SK-N-SH (cell line): ENCODE measurements at regions not wholly inside any gene's neighbourhood (a gene's known extent, or its start where the extent isn't known, plus 50 kb on each side); places are given as distances from the start of the nearest gene placed in this dataset.

Experiments used
- CTCF ChIA-PET: fragments of 300-600, 350-600 bp; formaldehyde crosslinking; extraction: SDS; loops from one replicate; lab custom pipeline; 2021; lab: Yijun Ruan, JAX
- POLR2A ChIA-PET: fragments of 350-600 bp; sonication (Branson Sonifier 250); formaldehyde crosslinking; extraction: SDS; loops from one replicate; lab custom pipeline; 2020; ENCODE audit warnings: antibody characterized with exemption, inconsistent platforms; lab: Yijun Ruan, JAX
- DNase-seq: peaks from one replicate; pipeline ENCODE4 v3.0.0; 2012
- H2AFZ ChIP-seq: fragments of 200-600 bp; sonication (generic); 2 replicates; pipeline ENCODE4 v1.8.1; 2016; ENCODE audit warnings: antibody characterized with exemption, mild to moderate bottlenecking, low read depth
- H3F3A ChIP-seq: fragments of 200-600 bp; sonication (generic); replicated peaks from 2 replicates; pipeline ENCODE3; 2016; ENCODE audit warnings: antibody characterized with exemption, mild to moderate bottlenecking; ENCODE audit not compliant: insufficient read depth
- H3K27ac ChIP-seq, 2 experiments: fragments of 200-500 bp in 1 of 2; fragments of 200-600 bp in 1 of 2; sonication (Bioruptor generic) in 1 of 2; sonication (generic), shearing (Covaris generic) in 1 of 2; 2 replicates each; pipeline versions ENCODE4 v1.5.1 to v1.6.1; 2014 to 2016; ENCODE audit warnings: low read depth in 2 of 2, inconsistent platforms in 1 of 2, low read length in 1 of 2, mild to moderate bottlenecking in 1 of 2, mixed read lengths in 1 of 2
- H3K27me3 ChIP-seq: fragments of 200-600 bp; sonication (generic), shearing (Covaris generic); 2 replicates; pipeline ENCODE4 v1.6.1; 2016; ENCODE audit warnings: mixed run types; ENCODE audit not compliant: insufficient read depth
- H3K36me3 ChIP-seq, 2 experiments: fragments of 200-500 bp in 1 of 2; fragments of 200-600 bp in 1 of 2; sonication (Bioruptor generic) in 1 of 2; sonication (generic) in 1 of 2; replicated peaks in 1 of 2; 2 replicates each; pipeline versions ENCODE3 to v1.5.1; 2014 to 2016; ENCODE audit warnings: low read length in 1 of 2, mild to moderate bottlenecking in 1 of 2; ENCODE audit not compliant: insufficient read depth in 2 of 2, control insufficient read depth in 1 of 2
- H3K4me1 ChIP-seq, 2 experiments: fragments of 200-500 bp in 1 of 2; fragments of 200-600 bp in 1 of 2; sonication (Bioruptor generic) in 1 of 2; sonication (generic), shearing (Covaris generic) in 1 of 2; 2 replicates each; pipeline versions ENCODE4 v1.5.1 to v1.6.1; 2014 to 2016; ENCODE audit warnings: low read depth in 1 of 2, low read length in 1 of 2, mixed run types in 1 of 2; ENCODE audit not compliant: insufficient read depth in 2 of 2, control insufficient read depth in 1 of 2
- H3K4me2 ChIP-seq: fragments of 200-600 bp; sonication (generic), shearing (Covaris generic); 2 replicates; pipeline ENCODE4 v1.6.1; 2017; ENCODE audit warnings: mixed run types
- H3K4me3 ChIP-seq, 2 experiments: fragments of 200-500 bp in 1 of 2; fragments of 200-600 bp in 1 of 2; sonication (Bioruptor generic) in 1 of 2; sonication (generic), shearing (Covaris generic) in 1 of 2; 2 replicates each; pipeline versions ENCODE4 v1.5.1 to v1.8.1; 2014 to 2016; ENCODE audit warnings: low read depth in 2 of 2, inconsistent platforms in 1 of 2, low read length in 1 of 2, mild to moderate bottlenecking in 1 of 2, mixed read lengths in 1 of 2, moderate library complexity in 1 of 2
- H3K79me2 ChIP-seq: fragments of 200-600 bp; sonication (generic); 2 replicates; pipeline ENCODE4 v1.8.1; 2017; ENCODE audit warnings: mild to moderate bottlenecking; ENCODE audit not compliant: insufficient read depth
- H3K9ac ChIP-seq: fragments of 200-600 bp; sonication (generic); 2 replicates; pipeline ENCODE4 v1.6.1; 2017; ENCODE audit warnings: mixed run types
- H3K9me2 ChIP-seq: fragments of 200-600 bp; sonication (generic); 2 replicates; pipeline ENCODE4 v1.6.1; 2017; ENCODE audit warnings: mixed run types
- H3K9me3 ChIP-seq: fragments of 200-600 bp; sonication (generic); 2 replicates; pipeline ENCODE4 v1.6.1; 2017; ENCODE audit warnings: mixed run types, mild to moderate bottlenecking, moderate library complexity
- H4K20me1 ChIP-seq: fragments of 200-600 bp; sonication (generic); 2 replicates; pipeline ENCODE4 v1.6.1; 2017; ENCODE audit warnings: mild to moderate bottlenecking, mixed run types; ENCODE audit not compliant: insufficient read depth
- CTCF ChIP-seq: fragments of 200-600 bp; sonication (generic); IDR thresholded peaks from 2 replicates; pipeline ENCODE4 v1.6.1; 2017; ENCODE audit warnings: antibody characterized with exemption, mild to moderate bottlenecking, moderate library complexity
- EP300 ChIP-seq, 2 experiments: IDR thresholded peaks; 2 replicates each; pipeline versions ENCODE4 v1.4.0 to v1.6.1; 2012; ENCODE audit warnings: borderline replicate concordance in 1 of 2, low read depth in 1 of 2, low read length in 1 of 2
- FOXJ3 ChIP-seq: sonication (generic); formaldehyde crosslinking; IDR thresholded peaks from 2 replicates; pipeline ENCODE4 v1.5.1; 2020; ENCODE audit warnings: mild to moderate bottlenecking, missing genetic modification reagents
- GABPA ChIP-seq: IDR thresholded peaks from 2 replicates; pipeline ENCODE4 v1.4.0; 2012; ENCODE audit warnings: low read depth, mild to moderate bottlenecking
- IRF3 ChIP-seq: fragments of 150-350 bp; IDR thresholded peaks from 2 replicates; pipeline ENCODE4 v1.6.1; 2016; ENCODE audit warnings: mild to moderate bottlenecking, low read depth, low read length
- MAX ChIP-seq: IDR thresholded peaks from 2 replicates; pipeline ENCODE4 v1.4.0; 2012; ENCODE audit warnings: low read depth
- NRF1 ChIP-seq: IDR thresholded peaks from 2 replicates; pipeline ENCODE4 v1.6.1; 2012; ENCODE audit warnings: low read depth, mild to moderate bottlenecking, low read length
- PBX3 ChIP-seq: IDR thresholded peaks from 2 replicates; pipeline ENCODE4; 2012
- POLR2AphosphoS5 ChIP-seq: IDR thresholded peaks from 2 replicates; pipeline ENCODE4 v1.6.1; 2012; ENCODE audit warnings: low read depth, low read length
- REST ChIP-seq: IDR thresholded peaks from 2 replicates; pipeline ENCODE4 v1.6.1; 2012; ENCODE audit warnings: mild to moderate bottlenecking, low read depth, low read length, moderate library complexity
- SIN3A ChIP-seq: IDR thresholded peaks from 2 replicates; pipeline ENCODE4 v1.6.1; 2012; ENCODE audit warnings: low read depth, mild to moderate bottlenecking, low read length, moderate library complexity, borderline replicate concordance
- SMC3 ChIP-seq: IDR thresholded peaks from 2 replicates; pipeline ENCODE4 v1.6.1; 2012; ENCODE audit warnings: low read depth, low read length, improper control_type of control experiment
- TCF12 ChIP-seq: IDR thresholded peaks from 2 replicates; pipeline ENCODE4 v1.4.0; 2012
- USF2 ChIP-seq: fragments of 150-350 bp; IDR thresholded peaks from 2 replicates; pipeline ENCODE4 v1.6.1; 2017; ENCODE audit warnings: antibody characterized with exemption, low read length, low read depth, borderline replicate concordance
- YY1 ChIP-seq: IDR thresholded peaks from 2 replicates; pipeline ENCODE4 v1.4.0; 2012; ENCODE audit warnings: low read depth, mild to moderate bottlenecking
- WGBS: methylation state at CpG from one replicate; pipeline ENCODE4 v1.1.6; 2017; ENCODE audit warnings: low lambda C conversion rate; 5-methylcytosine and 5-hydroxymethylcytosine counted together

GRCh38 chr16:66298006-66298405 is 68.5 kb upstream of the CDH5 start (continued):
- TF ChIP-seq NRF1 (no peak), TCF12 (no peak), YY1 (no peak), SMC3 (no peak)

GRCh38 chr16:66296591-66296990 is 69.9 kb upstream of the CDH5 start:
- H3K36me3 ChIP-seq, result no peaks in the 10 kb centered on the region
- DNase-seq, result no peak
- CTCF ChIA-PET, result interaction anchor here (0.6 to 1.4 kb wide), 2 partner anchors 18 to 47 kb away, joined by 3 to 5 read pairs; no protein-coding TSS in a partner anchor
- H3K4me3 ChIP-seq, result no peak overlapping the region
- no peaks in the 10 kb centered on the region for H3K79me2 ChIP-seq
- WGBS, result 12% methylated on average over 5 of the region's 5 CpGs
- H3K4me1 ChIP-seq, result no peaks in the 10 kb centered on the region
- no peaks in the 10 kb centered on the region for H3K9me3 ChIP-seq
- peaks cover 18% of the 10 kb centered on the region; the same call in 1 of the 2 replicates for H3K27me3 ChIP-seq
- no peak overlapping the region for H2AFZ ChIP-seq
- H3K9ac ChIP-seq, result no peak overlapping the region
- H3K9me2 ChIP-seq, result no peaks in the 10 kb centered on the region
- H3K27ac ChIP-seq, result no peak overlapping the region
- TF ChIP-seq YY1, result no peak
- no peak for TF ChIP-seq POLR2AphosphoS5
- TF ChIP-seq MAX, result no peak
- TF ChIP-seq PBX3, result no peak
- TF ChIP-seq FOXJ3 (CRISPR knock-in tag), result no peak
- no peak for TF ChIP-seq TCF12
- no peak for TF ChIP-seq IRF3
- H4K20me1 ChIP-seq, result no peaks in the 10 kb centered on the region
- H3K4me2 ChIP-seq, result no peak overlapping the region
- POLR2A ChIA-PET, result no interaction called here
- H3F3A ChIP-seq, result no peaks in the 10 kb centered on the region

GRCh38 chr16:66295761-66296546 is 70.5 kb upstream of the CDH5 start:
- Histone ChIP-seq H3K36me3 (no peaks in the 10 kb centered on the region), H3K79me2 (no peaks in the 10 kb centered on the region), H4K20me1 (no peaks in the 10 kb centered on the region), H3K9me2 (no peaks in the 10 kb centered on the region), H3K9me3 (no peaks in the 10 kb centered on the region), H3K27ac (no peak overlapping the region), H3K4me2 (no peak overlapping the region), H3K4me1 (no peaks in the 10 kb centered on the region), H3F3A (no peaks in the 10 kb centered on the region), H2AFZ (no peak overlapping the region), H3K4me3 (no peak overlapping the region), H3K9ac (no peak overlapping the region), H3K27me3 (peaks cover 18% of the 10 kb centered on the region; the same call in 1 of the 2 replicates)
- 45% methylated on average over 2 of the region's 4 CpGs for WGBS
- TF ChIP-seq TCF12, result no peak
- TF ChIP-seq FOXJ3 (CRISPR knock-in tag), result no peak
- no peak for TF ChIP-seq REST
- TF ChIP-seq YY1, result no peak
- no peak for TF ChIP-seq USF2
- no peak for TF ChIP-seq EP300 (IDR thresholded peaks at IDR 0.05; ENCODE audit: borderline replicate concordance in 1 of 2, low read depth in 1 of 2, low read length in 1 of 2)
- TF ChIP-seq CTCF, result no peak
- no peak for TF ChIP-seq SIN3A
- no peak for TF ChIP-seq GABPA
- ChIA-PET CTCF (interaction anchor here (1.0 to 1.8 kb wide), 5 partner anchors 19 to 71 kb away, joined by 3 to 5 read pairs (median 3); partner anchors contain the start of gene CDH5), POLR2A (no interaction called here)
- DNase-seq, result no peak
